ENCODE measurements at regions not wholly inside any gene's neighbourhood (a gene's known extent, or its start where the extent isn't known, plus 50 kb on each side); places are given as distances from the start of the nearest gene placed in this dataset.

DNA sequence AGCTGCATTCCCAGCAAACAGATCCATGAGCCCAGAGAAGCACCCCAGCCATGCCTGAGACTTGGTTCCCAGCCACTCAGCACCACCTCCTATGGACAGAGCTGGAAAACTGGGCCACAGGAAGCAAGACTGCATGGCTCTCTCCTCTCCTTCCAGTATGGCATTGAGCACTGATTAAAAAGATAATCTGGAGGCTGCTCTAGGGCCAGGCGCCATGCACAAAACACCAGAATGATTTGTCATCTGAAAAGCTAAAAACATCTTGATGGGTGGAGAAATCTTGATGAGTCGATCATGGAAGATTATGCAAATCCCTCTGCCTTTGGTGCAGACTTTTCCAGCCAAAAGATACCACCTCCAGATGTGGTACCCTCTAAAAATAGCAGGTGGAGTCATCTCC is 62.7 kb upstream of the MRPS22 start:
- ChIA-PET POLR2A (no interaction called here), CTCF (no interaction called here)
- Histone ChIP-seq H3K27ac (ENCODE audit: low read length) (no peak overlapping the region), H3K4me1 (ENCODE audit: control insufficient read depth, insufficient read depth, low read length) (no peaks in the 10 kb centered on the region), H3K27me3 (ENCODE audit: control insufficient read depth, insufficient read depth, low read length) (no peaks in the 10 kb centered on the region), H3K36me3 (ENCODE audit: control insufficient read depth, insufficient read depth, low read length) (no peaks in the 10 kb centered on the region), H3K4me3 (ENCODE audit: low read depth in 2 of 2, low read length in 2 of 2) (no peak overlapping the region), H3K9me3 (ENCODE audit: control insufficient read depth, insufficient read depth, low read depth, low read length) (peaks cover 7% of the 10 kb centered on the region; the same call in 1 of the 2 replicates)
- intact Hi-C loops (cut with micrococcal nuclease; ENCODE audit: unreplicated experiment) (no loop called here), in situ Hi-C loops (cut with HindIII; ENCODE audit: low pct_unique_long_range_greater_than_20kb, low sequenced_read_pairs) (no loop called here)
- DNase-seq (ENCODE audit: low read depth, low spot score) = no peak
- TF ChIP-seq, protein P1, sequence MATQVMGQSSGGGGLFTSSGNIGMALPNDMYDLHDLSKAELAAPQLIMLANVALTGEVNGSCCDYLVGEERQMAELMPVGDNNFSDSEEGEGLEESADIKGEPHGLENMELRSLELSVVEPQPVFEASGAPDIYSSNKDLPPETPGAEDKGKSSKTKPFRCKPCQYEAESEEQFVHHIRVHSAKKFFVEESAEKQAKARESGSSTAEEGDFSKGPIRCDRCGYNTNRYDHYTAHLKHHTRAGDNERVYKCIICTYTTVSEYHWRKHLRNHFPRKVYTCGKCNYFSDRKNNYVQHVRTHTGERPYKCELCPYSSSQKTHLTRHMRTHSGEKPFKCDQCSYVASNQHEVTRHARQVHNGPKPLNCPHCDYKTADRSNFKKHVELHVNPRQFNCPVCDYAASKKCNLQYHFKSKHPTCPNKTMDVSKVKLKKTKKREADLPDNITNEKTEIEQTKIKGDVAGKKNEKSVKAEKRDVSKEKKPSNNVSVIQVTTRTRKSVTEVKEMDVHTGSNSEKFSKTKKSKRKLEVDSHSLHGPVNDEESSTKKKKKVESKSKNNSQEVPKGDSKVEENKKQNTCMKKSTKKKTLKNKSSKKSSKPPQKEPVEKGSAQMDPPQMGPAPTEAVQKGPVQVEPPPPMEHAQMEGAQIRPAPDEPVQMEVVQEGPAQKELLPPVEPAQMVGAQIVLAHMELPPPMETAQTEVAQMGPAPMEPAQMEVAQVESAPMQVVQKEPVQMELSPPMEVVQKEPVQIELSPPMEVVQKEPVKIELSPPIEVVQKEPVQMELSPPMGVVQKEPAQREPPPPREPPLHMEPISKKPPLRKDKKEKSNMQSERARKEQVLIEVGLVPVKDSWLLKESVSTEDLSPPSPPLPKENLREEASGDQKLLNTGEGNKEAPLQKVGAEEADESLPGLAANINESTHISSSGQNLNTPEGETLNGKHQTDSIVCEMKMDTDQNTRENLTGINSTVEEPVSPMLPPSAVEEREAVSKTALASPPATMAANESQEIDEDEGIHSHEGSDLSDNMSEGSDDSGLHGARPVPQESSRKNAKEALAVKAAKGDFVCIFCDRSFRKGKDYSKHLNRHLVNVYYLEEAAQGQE (IDR thresholded peaks at IDR 0.05; ENCODE audit: insufficient read depth in 1 of 2, low read depth in 2 of 2, low read length in 1 of 2) = peak; percentile 36 to 53; a peak in 1 of 4 replicates
- no peak for TF ChIP-seq POLR2AphosphoS5 (IDR thresholded peaks at IDR 0.05; ENCODE audit: low read depth, low read length)
- no peak for ATAC-seq
- BruUV-seq (replicated peaks) = no TSS peak

DNA sequence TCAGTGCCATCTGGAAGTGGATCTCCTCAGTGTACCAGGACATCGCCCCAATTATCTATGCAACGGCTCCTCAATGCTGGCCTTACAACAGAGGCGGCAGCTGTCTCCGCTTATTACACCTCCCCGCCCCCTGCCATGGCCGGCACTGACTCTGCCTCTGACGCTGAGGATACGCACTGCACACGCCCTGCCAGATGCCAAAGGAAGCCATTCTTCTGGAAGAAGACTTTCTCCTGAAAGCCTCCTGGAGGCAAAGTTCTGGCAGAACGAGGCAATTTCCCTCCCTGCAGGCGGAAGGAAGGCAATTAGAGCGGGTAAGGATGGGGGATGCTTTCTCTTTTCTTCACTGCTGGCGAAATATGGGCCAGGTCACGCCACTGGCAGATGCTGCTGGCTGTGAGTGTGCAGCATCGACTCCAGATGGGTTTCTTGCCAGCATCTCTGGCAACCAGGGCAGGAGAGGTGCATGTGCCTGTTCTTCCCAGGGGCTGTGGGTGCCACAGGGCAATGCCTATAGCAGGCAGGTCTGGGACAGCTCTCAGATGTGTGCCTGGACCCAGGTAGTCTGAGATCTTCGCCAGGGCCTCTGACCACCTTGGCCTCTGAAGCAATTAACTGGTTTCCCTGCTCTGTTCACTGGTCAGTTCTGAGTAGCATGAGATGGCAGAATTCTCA is 62.2 kb upstream of the MRPS22 start:
- TF ChIP-seq TCF7L2 (IDR thresholded peaks at IDR 0.05; ENCODE audit: low read depth, low read length) (no peak), POLR2AphosphoS5 (IDR thresholded peaks at IDR 0.05; ENCODE audit: low read depth, low read length) (no peak), SIN3A (IDR thresholded peaks at IDR 0.05; ENCODE audit: borderline replicate concordance, insufficient read depth, low read depth, low read length) (no peak)
- TF ChIP-seq, protein P2, sequence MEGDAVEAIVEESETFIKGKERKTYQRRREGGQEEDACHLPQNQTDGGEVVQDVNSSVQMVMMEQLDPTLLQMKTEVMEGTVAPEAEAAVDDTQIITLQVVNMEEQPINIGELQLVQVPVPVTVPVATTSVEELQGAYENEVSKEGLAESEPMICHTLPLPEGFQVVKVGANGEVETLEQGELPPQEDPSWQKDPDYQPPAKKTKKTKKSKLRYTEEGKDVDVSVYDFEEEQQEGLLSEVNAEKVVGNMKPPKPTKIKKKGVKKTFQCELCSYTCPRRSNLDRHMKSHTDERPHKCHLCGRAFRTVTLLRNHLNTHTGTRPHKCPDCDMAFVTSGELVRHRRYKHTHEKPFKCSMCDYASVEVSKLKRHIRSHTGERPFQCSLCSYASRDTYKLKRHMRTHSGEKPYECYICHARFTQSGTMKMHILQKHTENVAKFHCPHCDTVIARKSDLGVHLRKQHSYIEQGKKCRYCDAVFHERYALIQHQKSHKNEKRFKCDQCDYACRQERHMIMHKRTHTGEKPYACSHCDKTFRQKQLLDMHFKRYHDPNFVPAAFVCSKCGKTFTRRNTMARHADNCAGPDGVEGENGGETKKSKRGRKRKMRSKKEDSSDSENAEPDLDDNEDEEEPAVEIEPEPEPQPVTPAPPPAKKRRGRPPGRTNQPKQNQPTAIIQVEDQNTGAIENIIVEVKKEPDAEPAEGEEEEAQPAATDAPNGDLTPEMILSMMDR (IDR thresholded peaks at IDR 0.05) = no peak
- TF ChIP-seq, protein P1 (IDR thresholded peaks at IDR 0.05; ENCODE audit: insufficient read depth in 1 of 2, low read depth in 2 of 2, low read length in 1 of 2) = no peak
- Histone ChIP-seq H3K27me3 (ENCODE audit: control insufficient read depth, insufficient read depth, low read length) (no peaks in the 10 kb centered on the region), H3K36me3 (ENCODE audit: control insufficient read depth, insufficient read depth, low read length) (no peaks in the 10 kb centered on the region), H3K4me1 (ENCODE audit: control insufficient read depth, insufficient read depth, low read length) (no peaks in the 10 kb centered on the region), H3K9me3 (ENCODE audit: control insufficient read depth, insufficient read depth, low read depth, low read length) (peaks cover 6% of the 10 kb centered on the region; the same call in 1 of the 2 replicates), H3K27ac (ENCODE audit: low read length) (no peak overlapping the region), H3K4me3 (ENCODE audit: low read depth in 2 of 2, low read length in 2 of 2) (no peak overlapping the region)
- no TSS peak for BruUV-seq (replicated peaks)
- ChIA-PET POLR2A (interaction anchor here (0.5 kb wide), 1 partner anchor 799 kb away, joined by 6 read pairs; no protein-coding TSS in a partner anchor), CTCF (no interaction called here)
- no peak for ATAC-seq
- no peak for DNase-seq (ENCODE audit: low read depth, low spot score)
- intact Hi-C loops (cut with micrococcal nuclease; ENCODE audit: unreplicated experiment) (no loop called here), in situ Hi-C loops (cut with HindIII; ENCODE audit: low pct_unique_long_range_greater_than_20kb, low sequenced_read_pairs) (no loop called here)

All from Panc1 (cell line).